HEK293T (cell line): ENCODE measurements at regions not wholly inside any gene's neighbourhood (a gene's known extent, or its start where the extent isn't known, plus 50 kb on each side); places are given as distances from the start of the nearest gene placed in this dataset.

Source experiments
- ARNT ChIP-seq: fragments of 450-650 bp; IDR thresholded peaks from 2 replicates; pipeline ENCODE4 v1.6.1; 2017; ENCODE audit warnings: mild to moderate bottlenecking
- FOXA1 ChIP-seq: fragments of 450-650 bp; IDR thresholded peaks from 2 replicates; pipeline ENCODE4 v1.6.1; 2016; ENCODE audit warnings: mild to moderate bottlenecking
- FOXM1 ChIP-seq: fragments of 450-650 bp; IDR thresholded peaks from 2 replicates; pipeline ENCODE4 v1.6.1; 2017; ENCODE audit warnings: mild to moderate bottlenecking, borderline replicate concordance
- L3MBTL2 ChIP-seq: fragments of 450-650 bp; conservative IDR thresholded peaks from 2 replicates; pipeline ENCODE4 v1.6.1; 2016; ENCODE audit warnings: mild to moderate bottlenecking
- LEF1 ChIP-seq: fragments of 450-650 bp; IDR thresholded peaks from 2 replicates; pipeline ENCODE4 v1.6.1; 2017; ENCODE audit warnings: mild to moderate bottlenecking, borderline replicate concordance
- TARDBP ChIP-seq: fragments of 450-650 bp; IDR thresholded peaks from 2 replicates; pipeline ENCODE4 v1.6.1; 2016

DNA sequence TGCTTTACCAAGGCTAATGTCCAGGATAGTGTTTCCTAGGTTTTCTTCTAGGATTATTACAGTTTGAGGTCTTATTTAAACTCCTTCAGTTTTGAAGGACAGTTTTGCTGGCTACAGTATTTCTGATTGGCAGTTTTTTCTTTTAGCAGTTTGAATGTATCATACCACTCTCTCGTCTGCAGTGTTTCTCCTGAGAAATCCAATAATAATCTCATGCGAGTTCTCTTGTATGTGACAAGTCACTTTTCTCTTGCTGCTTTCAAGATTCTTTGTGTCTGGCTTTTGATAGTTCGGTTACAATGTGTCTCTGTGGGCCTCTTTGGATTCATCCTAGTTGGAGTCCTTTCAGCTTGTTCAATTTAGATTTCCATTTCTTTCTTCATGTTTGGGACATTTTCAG is 53.0 kb upstream of the EHHADH start:
- no peak for TF ChIP-seq FOXM1
- no peak for TF ChIP-seq FOXA1
- no peak for TF ChIP-seq ARNT
- TF ChIP-seq TARDBP: no peak
- no peak for TF ChIP-seq L3MBTL2
- TF ChIP-seq LEF1: no peak
